HG03066 (cell line): ENCODE measurements at regions not wholly inside any gene's neighbourhood (a gene's known extent, or its start where the extent isn't known, plus 50 kb on each side); places are given as distances from the start of the nearest gene placed in this dataset.
"Not testable (repeated sequence)": the region's sequence is repeated elsewhere in the genome, so short reads cannot be mapped to it uniquely, and the experiment has no call there.

ENCODE experiments used
- ATAC-seq: cut with Tn5 transposase; IDR thresholded peaks from one replicate; pipeline ENCODE4 v1.9.1; 2021; ENCODE audit warnings: low read depth; ENCODE audit not compliant: unreplicated experiment

DNA sequence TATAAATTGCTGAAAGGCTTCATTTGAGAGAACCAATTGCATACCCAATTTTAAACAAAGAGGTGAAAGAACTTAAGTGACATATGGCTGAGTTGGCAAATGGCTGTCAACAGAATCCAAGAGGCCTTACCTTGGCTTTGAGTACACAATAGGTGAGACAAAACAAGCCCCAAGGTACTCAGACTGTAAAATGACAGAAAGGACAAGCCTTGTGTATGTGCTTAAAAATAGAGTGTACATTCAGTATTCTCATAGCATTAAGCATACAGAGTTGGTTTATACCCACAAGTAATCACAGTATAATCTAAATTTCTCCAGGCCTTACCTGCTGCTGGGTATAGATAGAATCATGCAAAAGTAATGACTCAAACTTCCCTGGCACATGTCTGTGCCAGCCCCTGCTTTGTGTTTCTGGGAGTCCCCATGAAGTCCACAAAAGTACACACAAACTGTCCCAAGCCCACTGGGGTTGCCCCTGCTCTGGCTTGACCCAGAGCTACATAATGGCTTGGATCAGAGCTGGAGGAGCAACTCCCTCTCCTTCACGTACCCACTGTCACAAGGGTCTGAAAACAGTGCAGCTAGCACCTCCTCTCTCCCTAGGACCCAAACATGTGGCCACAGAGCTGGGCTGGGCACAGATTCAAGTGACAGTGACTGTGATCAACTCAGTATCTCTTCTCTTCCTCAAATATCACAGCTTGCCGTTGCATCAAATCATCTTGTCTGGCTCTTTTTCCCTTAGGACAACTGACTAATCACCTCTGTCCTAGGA is 250.8 kb downstream of the ENC1 start:
- no peak for ATAC-seq

DNA sequence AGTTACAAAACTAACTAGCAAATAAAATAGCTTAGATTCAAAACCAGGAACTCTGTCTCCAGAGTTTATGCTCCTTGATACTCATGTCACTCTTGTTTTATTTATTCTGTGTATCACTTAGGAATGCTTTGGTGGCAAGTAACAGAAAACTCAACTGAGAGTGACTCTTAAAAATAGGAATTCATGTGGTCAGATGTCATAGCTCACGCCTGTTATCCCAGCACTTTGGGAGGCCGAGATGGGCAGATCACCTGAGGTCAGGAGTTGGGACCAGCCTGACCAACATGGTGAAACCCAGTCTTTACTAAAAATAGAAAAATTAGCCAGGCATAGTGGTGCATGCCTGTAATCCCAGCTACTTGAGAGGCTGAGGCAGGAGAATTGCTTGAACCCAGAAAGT is 252.1 kb downstream of the ENC1 start:
- not testable (repeated sequence) for ATAC-seq

DNA sequence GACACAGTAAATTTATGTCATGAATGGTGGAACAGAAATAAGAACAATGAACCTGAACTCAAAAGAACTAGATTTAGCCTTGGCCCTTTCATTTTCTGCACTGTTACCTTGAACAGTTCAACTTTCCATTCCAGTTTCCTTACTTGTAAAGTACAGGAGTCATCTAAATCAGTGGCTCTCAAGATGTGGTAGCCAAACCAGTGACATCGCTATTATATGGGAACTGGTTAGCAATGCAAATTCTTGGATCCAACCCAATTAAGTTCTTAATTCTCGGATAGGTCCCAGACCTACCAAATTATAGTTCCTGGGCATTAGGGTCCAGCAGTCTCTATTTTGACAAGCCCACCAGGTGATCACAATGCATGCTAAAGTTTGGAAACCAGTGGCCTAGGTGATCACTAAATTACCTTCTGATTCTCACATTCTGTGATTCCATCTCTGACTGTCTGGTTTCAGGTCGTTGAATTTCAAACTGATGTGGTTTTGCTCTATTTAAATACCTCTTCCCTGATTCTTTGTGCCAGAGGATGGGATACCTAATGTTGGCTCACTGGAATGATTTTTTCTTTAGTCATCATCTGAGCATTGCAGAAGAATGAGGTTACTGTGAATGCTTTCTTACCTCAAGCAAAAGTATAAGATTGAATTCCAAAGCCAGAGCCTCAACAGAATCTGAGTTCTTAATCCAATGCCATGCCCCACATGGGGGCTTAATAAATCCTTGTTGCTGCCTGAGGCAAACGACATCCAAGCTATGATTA is 253.8 kb downstream of the ENC1 start:
- no peak for ATAC-seq

DNA sequence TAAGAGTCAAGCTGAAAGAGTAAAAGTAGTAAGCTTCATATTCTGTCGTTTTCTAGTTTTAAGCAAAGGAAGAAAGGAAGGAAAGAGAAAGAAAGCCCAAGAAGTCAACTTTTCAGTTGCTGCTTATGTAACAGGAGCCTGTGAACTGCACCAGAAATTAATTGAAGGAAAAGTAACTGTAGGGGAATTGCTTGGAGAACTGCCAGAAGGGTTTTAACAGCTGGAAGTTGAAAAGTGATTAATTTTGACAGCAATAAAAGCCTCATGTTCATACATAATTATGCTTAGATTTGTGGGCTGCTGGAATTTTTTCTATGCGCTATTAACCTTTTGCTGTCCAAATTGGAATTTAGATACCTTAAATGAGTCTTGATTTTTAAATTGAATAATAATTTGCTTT is 255.7 kb downstream of the ENC1 start:
- no peak for ATAC-seq

DNA sequence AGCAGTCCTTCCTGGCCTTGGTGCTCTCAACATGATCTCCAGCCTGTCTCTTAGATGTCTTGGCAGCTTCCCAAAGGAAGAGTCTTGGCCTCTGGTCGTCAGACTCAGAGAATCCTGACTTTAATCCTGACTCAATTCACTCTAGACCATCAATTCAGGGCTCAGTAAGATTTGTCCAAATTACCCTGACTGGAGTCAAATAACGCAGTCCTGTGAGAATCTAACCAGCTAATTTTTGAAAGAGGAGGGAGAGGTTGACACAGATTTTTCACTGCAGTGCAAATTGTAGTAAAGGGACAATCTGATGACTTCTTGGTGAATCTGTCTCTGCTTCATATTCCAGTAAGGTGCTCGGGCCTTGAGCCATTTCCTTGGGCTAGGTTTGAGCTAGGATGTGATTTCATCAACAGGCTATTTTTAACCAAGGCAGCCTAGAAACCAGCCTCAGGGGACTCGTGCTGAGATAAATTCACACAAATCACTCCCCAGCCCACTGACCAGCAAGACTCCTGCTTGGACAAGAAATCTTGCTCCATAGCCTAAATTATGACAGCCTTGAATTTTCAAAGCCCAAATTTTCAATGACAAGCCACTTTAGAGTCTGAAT is 257.4 kb downstream of the ENC1 start:
- no peak for ATAC-seq

DNA sequence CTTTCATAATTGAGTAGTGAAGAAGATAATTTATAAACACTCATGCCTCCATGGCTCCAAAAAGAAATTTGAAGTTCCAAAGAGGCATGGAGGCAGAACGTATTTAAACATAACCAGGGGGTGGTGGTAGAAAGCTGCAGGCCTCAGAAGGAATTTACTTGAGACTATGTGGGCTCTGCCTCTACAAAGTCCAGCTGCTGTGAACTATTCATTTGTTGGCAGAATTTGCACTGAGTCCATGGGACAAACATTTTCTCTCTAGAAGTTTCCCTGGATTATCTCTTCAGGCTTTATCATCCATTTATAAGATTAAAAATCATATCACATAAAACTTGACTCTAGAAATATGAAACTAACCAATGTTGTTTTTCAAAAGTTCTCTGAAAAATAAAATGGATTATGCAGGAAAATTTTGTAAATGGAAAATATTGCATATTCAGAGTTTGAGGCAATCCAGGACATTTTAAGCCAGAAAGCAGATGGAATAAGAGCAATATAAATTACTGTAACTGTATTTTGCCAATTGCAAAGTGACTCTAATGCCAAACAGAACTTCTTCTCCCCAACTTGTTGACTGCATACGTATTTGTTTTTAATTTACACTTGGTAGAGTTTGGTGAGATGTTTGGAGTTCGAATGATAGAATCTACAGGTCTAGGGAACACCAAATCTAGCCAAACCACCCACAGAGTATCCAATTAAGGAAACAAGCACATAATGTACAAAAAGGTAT is 258.2 kb downstream of the ENC1 start:
- no peak for ATAC-seq

DNA sequence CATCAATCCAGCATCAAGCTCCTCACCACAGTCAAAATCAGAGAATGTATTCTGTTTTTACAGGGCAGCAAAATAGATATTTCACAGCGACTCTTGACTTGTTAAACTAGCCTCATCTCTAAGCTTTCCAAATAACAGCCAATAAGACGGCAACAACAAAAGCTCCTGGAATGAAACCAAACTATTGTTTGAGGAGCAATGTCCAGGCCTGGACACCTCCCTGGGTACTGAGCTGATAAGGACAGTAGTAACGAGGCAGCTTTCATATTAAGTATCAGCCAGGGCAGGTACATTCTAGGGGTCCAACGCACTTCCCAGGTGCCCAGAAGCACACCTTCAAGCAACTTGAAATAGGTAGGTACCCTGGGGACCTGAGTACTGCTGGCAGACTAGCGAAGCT is 260.3 kb downstream of the ENC1 start:
- no peak for ATAC-seq

DNA sequence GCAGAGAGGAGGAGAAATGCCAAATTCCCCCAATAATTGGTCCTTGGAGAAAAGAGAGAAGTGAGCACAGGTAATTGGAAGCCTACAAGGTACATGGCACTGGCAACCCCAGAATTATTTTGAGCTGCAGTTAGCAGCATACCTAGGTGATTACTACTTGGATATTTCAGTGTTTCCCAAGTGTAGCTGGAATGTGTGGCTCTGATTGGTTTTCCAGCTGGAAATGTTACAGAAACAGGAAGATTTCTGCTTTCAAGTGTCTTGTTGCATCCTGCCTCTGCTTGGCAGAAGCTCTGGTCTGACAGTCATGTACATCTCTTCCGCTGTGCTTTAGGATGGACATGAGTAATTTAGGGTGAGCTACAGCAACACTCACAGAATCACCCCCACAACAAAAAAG is 262.1 kb downstream of the ENC1 start:
- no peak for ATAC-seq

DNA sequence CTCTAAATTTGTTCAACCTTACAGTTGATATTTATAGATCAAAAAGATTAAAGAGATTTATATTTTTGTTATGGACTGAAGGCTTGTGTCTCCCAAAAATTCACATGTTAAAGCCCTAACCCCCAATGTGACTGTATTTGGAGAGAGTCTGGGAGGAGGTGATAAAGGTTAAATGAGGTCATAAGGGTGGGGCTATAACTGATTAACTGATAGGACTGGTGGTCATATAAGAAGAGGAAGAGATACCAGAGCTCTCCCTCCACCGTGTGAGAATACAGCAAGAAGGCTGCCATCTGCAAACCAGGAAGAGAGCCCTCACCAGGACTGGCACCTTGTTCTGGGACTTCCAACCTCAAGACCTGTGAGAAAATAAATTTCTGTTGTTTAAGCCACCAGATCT is 264.3 kb downstream of the ENC1 start:
- ATAC-seq = no peak

DNA sequence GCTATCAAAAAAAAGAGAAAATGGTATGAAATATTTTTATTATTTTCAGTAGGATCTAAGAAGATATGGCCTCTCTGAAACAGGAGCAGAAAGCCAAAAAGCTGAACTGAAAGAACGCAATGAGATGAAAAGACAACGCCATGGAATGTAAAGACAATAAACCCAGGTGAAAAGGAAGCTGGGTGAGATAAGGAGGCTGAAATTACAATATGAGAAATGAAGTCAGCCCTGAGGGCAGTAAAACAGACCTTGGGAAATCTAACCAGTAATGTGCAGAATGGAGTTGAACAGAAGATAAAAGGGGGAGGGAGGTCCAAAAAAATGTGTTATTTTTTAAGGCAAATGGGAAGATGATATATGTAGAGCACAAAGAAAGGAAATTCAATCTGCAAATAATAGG is 265.3 kb downstream of the ENC1 start:
- no peak for ATAC-seq

DNA sequence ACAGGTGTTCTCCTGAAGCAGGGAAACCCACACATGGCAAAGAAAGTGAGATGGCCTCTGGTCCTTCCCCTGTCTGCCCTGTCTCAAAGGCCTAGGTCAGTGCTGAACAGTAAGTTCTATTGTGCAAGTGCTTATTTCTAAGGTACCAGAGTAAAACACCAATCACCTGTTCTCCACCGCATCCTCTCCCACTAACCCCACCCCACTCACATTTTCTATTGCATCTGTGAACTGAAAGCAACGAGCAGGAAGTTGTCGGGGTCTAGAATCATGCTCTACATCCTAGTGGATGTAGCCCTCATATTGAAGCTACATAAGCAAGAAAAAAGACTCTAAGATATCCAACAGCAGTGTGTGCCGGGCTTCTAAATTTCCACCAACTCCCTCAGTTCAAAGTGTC is 265.9 kb downstream of the ENC1 start:
- no peak for ATAC-seq

DNA sequence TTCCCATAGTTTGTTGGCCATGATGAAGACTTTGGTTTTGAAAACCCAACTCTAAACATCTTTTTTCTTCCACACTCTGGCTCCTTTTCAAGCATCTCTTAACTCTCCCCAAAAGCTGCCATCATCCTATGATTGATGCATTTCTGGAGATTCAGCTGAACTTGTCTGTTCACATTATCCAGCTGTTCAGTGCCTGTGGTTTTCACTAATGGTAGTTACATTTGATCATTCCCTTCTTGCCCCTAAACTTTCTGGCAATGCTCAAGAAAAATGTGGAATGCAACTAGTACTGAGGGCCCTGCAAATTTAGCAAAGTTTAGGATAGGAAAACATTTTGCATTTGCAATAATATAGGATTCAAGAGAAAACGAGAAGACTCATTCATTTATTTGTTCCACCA is 267.5 kb downstream of the ENC1 start:
- ATAC-seq = no peak

DNA sequence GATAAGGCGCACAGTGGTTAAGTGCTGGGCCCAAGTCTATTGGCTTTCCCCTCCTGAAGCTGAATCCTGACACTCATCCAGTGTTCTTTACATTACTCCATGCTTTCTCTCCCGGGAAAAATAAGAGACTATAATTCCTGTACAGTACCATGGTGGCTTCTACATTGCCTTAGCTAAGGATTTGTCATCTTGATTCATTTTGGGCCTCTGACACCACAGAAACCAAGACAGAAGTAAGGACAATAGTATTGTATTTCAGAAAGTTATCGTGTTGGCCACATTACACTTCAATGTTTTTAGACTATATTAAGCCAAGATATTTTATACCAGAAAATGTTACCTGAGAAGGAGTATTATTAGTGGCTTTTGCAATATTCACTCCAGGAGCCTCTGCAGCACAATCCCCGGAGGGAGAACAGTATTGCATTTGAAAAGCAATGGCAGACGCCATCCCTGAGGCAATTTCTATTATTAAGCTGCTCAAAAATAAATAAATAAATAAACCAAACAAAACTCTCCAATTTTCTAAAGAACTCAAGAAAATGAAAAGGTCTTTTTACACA is 267.9 kb downstream of the ENC1 start:
- ATAC-seq = no peak

DNA sequence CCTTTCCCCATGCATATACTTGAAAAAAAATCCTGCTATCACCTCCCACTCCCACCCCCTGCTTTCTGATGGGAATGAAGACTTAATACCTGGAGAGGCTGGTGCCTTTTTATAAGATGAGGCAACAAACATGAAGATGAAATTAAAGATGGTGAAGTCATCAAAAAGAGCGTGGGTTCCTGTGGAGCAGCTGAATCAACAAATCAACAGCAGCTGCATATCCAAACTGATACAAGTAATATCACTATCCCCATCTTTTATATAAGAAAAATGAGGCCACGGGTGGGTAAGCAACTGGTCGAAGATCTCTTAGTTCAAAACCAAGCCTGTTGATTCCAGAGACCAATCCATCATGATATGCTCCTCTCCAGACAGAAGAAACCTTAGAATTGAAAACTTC is 268.5 kb downstream of the ENC1 start:
- no peak for ATAC-seq

DNA sequence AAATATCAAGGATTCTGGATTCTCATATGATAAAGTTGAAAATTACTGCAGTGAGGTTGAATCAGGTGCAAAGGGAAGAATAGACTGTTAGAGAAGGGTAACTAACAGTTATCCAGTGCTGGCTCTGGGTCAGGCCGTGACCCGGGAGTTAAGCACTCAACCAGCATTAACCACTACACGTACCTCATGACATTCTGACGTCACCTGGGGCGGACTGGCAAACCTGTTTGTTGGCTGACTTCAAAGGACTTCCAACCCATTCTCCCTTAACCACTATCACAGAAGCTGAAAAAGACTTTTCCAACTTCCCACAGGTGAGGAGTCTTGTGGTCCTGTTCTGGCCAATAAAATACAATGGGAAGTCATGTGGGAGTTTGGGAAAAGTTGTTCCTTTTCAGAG is 268.9 kb downstream of the ENC1 start:
- no peak for ATAC-seq

DNA sequence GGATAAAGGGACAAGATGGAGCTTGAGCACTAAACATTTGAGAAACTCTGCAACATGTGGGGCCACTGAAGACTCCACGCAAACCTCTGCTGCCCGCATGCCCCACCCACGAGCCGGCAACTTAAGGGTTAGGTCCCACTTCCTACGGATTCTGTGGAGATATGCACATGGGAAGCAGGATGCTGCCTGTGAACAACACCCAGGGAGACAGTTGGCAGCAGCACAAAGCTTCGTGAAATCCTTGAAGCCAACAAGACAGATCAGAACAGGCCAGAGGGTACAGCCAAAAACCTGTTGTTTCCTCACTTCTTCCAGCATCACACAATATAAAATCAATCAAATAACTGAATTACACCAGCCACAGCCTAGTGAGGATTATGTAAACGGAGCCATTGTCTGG is 270.4 kb downstream of the ENC1 start:
- no peak for ATAC-seq

DNA sequence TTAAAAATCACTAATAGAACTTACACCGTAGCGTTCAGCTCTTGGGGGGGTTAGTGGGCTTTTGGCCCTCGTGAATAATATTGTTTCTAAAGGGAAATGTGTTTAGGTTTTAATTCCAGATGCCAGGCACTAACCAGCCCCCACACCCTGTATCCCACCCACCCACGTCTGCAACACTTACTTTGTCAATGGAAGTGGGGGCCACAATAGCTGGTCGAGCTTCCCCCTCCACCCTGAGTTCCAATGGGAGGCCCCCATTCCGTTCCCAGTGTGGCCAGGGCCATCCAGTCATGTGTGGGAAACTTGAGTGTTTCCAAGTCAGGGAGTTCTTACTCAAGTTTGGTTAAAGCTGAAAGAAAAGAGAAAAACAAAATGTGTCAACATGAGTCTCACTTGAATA is 271.4 kb downstream of the ENC1 start:
- no peak for ATAC-seq

DNA sequence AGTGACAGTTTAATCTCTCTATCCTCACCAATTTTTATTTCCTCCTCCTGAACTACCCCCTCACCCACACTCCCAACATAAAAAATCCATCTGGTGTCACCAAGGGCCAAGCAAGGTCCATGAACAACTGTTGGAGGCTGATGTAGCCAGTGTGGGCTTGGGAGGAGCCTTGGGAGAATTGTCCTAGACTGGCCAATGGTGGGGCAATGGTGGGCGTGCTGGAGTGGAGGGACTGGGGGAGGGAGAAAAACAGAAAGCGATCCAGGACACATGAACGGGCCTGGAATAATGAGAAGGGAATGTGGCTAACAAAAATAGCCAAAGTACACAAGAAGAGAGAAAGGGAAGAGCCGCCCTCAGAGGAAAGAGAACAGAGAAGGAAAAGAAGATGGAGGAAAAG is 272.6 kb downstream of the ENC1 start:
- ATAC-seq = no peak

DNA sequence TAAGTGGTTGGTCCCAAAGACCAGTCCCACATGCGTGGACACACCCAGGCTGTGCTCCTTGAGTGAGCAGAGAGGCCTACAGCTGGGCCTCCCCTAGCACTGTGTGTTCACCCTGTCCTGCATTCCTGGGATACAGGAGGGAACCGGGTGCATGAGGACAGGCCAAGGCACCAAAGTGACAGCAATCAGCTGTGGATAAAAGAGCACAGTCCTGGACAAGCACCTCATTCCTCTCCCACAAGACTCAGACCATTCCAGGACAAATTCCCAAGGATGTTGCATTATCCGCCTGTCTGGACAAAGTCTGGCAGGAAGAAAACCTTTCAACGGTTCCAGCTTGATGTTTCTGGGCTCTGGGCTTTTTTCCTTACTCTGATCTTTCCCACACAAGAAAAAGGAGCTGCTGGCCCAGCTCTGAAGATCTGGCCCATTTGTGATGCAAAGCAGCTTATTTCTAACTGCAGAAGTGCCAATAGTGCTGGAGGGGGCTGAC is 273.2 kb downstream of the ENC1 start:
- no peak for ATAC-seq

DNA sequence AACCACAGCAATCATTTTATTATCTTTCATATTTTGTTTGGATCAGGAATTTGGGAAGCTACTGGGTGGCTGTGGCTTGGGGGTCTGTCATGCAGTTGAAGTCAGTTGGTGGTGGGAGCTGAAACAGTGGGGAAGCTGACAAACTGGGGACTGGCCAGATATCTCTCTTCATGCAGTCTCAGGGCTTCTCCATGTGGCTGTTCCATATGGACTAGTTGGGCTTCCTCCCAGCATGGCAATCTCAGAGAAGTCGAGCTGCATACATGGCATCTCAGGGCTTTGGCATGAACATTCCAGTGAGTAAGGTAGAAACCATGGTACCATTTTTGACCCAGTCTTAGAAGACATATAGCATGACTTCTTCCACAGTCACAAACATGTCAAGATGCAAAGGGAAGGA is 274.8 kb downstream of the ENC1 start:
- ATAC-seq = no peak

DNA sequence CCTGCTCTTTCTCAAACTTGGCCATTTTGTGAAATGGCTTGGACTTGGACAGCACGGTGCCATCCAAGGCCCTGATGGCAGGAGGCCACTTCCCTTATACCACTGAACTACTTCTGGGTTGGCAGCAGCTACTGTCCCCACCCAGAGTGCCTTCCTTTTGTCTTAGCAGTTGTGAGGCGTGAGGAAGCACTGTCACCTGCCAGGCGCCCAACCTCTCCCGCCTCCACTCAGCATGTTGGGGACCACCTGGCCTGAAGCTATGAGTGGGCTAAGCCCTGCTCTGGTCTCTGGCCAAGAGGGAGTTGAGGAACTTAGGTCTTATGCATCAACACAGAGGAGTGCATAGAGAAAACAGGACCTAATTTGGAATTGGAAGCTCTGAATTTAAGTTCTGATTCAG is 276.0 kb downstream of the ENC1 start:
- ATAC-seq = no peak
